Middle frontal gyrus (tissue), 1 donor: ENCODE measurements at regions not wholly inside any gene's neighbourhood (a gene's known extent, or its start where the extent isn't known, plus 50 kb on each side); places are given as distances from the start of the nearest gene placed in this dataset.

Source experiments
- DNase-seq: peaks from one replicate; pipeline ENCODE4 v3.0.0-alpha.2; 2015; ENCODE audit warnings: low spot score; ENCODE audit errors: extremely low spot score

GRCh38 chr1:191575746-191576145 lies 582.5 kb upstream of the RGS18 start:
- DNase-seq = no peak

GRCh38 chr1:191577213-191577612 lies 581.0 kb upstream of the RGS18 start:
- no peak for DNase-seq

- DNase-seq = no peak
Measured at GRCh38 chr1:191578281-191578680, 580.0 kb upstream of the RGS18 start.

GRCh38 chr1:191579019-191579418 lies 579.2 kb upstream of the RGS18 start:
- no peak for DNase-seq

- no peak for DNase-seq
Measured at GRCh38 chr1:191582169-191582568, 576.1 kb upstream of the RGS18 start.

GRCh38 chr1:191585095-191585494 lies 573.2 kb upstream of the RGS18 start:
- no peak for DNase-seq

- no peak for DNase-seq
Measured at GRCh38 chr1:191588905-191589304, 569.4 kb upstream of the RGS18 start.

- no peak for DNase-seq
Measured at GRCh38 chr1:191589536-191589935, 568.7 kb upstream of the RGS18 start.

GRCh38 chr1:191590578-191590977 lies 567.7 kb upstream of the RGS18 start:
- no peak for DNase-seq

GRCh38 chr1:191592039-191592438 lies 566.2 kb upstream of the RGS18 start:
- no peak for DNase-seq

GRCh38 chr1:191592907-191593306 lies 565.4 kb upstream of the RGS18 start:
- DNase-seq = no peak

GRCh38 chr1:191595170-191595569 lies 563.1 kb upstream of the RGS18 start:
- DNase-seq = no peak

- DNase-seq = no peak
Measured at GRCh38 chr1:191608367-191608766, 549.9 kb upstream of the RGS18 start.

- no peak for DNase-seq
Measured at GRCh38 chr1:191609305-191609704, 549.0 kb upstream of the RGS18 start.

GRCh38 chr1:191615101-191615821 lies 543.0 kb upstream of the RGS18 start:
- DNase-seq = no peak

GRCh38 chr1:191618181-191618580 lies 540.1 kb upstream of the RGS18 start:
- no peak for DNase-seq

GRCh38 chr1:191620883-191621282 lies 537.4 kb upstream of the RGS18 start:
- no peak for DNase-seq

- DNase-seq = no peak
Measured at GRCh38 chr1:191624044-191624443, 534.2 kb upstream of the RGS18 start.

GRCh38 chr1:191629836-191630235 lies 528.4 kb upstream of the RGS18 start:
- no peak for DNase-seq

- no peak for DNase-seq
Measured at GRCh38 chr1:191634801-191635508, 523.3 kb upstream of the RGS18 start.

- DNase-seq = no peak
Measured at GRCh38 chr1:191636345-191636744, 521.9 kb upstream of the RGS18 start.

- DNase-seq = peak; percentile 34
Measured at GRCh38 chr1:191641420-191642260, 516.6 kb upstream of the RGS18 start.
